GM19452 (cell line): ENCODE measurements at regions not wholly inside any gene's neighbourhood (a gene's known extent, or its start where the extent isn't known, plus 50 kb on each side); places are given as distances from the start of the nearest gene placed in this dataset.

Experiments
- ATAC-seq: cut with Tn5 transposase; IDR thresholded peaks from one replicate; pipeline ENCODE4 v1.9.1; 2021; ENCODE audit not compliant: unreplicated experiment

DNA sequence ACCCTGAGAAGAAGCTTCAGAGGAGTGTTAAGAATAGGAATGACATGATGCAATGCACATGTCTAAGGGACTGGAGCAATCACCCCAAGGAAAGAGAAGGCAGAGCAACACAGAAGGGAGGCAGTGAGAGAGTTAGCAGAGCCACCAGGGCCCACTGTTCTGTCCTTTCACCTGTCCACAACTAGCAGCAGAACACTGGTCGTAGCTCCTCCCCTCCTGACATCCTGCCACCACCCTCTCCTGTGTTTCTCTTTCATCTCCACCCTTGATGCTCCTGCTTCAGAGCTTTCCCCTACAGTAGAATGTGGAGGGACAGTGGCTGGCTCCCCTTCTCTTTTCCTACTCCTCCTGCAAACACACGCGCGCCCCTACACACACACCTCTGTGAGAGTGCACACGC, 483.4 kb upstream of the KIF2A start:
- no peak for ATAC-seq

- ATAC-seq: no peak
Measured at GRCh38 chr5:61823065-61823464, 482.9 kb upstream of the KIF2A start.

DNA sequence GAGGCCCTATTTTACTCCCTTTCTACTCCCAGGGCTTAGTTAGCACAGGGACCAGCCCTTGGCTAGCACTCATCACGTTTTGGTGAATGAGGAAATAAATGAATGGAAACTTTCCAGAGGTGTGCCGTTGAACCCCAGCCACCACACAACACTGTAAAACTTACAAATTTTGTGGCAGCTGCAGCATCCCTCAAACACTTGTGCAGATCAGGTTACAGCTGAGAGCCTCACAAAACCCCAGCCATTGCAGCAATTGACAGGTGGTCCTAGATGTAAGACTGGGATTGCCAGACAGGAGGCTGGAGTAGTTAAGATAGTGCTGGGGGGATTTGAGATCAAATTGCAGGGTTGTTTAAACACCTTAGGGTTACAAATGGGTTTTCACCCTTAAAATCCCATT, 482.2 kb upstream of the KIF2A start:
- ATAC-seq: no peak

- no peak for ATAC-seq
Measured at GRCh38 chr5:61824396-61824795, 481.6 kb upstream of the KIF2A start.

GRCh38 chr5:61827445-61827975, 478.5 kb upstream of the KIF2A start:
- no peak for ATAC-seq

DNA sequence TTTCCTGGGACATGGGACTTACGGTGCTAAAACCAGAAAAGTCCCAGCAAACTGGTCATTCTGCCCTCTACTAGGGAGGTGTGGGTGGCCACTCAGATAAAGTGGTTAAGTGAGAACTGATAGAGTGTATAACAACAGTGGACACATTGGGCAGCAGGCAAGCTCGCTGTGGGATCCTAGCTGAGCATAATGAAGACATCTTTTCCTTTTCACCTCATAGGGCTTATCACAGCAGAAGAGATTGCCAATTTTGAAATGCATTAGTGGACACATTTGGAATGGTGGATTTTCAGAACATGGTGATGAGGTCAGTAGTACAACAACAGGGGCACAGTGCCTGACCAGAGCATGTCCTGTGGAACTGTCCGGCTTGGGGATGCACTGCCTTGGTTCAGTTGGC, 477.1 kb upstream of the KIF2A start:
- no peak for ATAC-seq

DNA sequence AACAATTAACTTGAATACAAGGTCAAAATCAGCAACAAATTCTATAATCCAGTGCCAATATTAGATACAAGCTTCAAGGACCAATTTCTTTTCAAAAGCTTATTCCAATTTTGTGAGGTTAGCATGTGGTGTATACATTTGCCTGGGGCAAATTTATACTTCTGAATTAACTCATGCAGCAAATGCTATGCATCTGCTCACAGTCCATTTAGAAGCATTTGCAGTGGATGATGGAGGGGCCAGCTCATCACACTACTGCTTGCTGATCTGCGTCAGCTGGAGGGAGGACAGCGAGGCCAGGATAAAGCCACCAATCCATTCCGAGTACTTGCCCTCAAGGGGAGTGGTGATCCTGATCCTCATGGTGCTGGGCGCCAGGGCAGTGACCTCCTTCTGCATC, 474.3 kb upstream of the KIF2A start:
- ATAC-seq: no peak

DNA sequence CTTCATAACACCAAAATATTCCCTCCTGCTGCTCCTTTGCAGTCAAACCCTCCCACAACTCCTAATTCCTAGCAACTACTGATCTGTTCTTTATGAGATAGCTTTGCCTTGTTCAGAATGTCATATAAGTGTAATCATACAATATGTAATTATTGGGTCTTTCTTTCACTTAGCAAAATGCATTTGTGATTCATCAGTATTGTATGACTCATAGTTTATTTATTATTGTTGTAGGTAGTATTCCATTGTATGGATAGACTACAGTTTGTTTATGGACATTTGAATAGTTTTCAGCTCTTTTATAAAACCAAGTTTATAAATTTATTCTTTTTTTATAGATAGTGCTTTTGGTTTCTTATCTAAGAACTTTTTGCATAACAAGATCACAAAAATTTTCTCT, 468.2 kb upstream of the KIF2A start:
- no peak for ATAC-seq

DNA sequence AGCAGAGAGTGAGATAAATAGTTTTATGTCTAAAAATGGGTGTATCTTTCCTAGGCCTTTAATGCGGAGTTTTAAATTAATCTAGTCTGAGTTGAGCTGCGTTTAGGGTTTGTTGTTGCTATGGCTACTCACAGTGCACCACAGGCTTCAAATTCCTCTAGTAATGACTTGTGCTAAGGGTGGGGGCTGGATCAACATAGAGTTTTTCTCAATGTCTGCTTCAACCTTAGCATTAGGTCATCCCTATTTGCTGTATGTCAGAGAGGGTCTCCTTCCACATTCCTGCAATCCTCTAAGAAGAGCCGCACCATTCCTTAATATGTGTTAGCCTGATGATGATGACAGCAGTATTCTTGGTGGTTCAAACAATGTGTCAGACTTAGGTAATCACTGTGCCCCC, 465.6 kb upstream of the KIF2A start:
- ATAC-seq: no peak

DNA sequence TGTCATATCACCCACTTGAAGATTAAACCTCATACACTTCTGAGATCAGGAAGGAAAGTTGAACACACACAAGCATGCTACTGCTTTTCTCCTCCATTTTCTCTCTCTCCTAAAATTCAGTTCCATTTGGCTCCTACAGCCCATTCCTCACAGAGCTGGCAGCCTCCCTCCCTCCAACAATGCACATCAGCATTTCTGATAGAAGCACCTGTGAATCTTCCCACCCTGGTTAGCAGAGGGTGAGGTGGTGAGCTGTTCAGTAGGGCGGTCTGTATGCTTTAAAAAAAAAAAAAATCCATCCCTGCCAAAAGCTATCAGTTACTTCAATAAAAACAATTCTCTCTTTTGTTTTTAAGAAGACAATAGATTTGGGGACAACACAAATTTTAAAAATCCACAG, 463.2 kb upstream of the KIF2A start:
- ATAC-seq: no peak

DNA sequence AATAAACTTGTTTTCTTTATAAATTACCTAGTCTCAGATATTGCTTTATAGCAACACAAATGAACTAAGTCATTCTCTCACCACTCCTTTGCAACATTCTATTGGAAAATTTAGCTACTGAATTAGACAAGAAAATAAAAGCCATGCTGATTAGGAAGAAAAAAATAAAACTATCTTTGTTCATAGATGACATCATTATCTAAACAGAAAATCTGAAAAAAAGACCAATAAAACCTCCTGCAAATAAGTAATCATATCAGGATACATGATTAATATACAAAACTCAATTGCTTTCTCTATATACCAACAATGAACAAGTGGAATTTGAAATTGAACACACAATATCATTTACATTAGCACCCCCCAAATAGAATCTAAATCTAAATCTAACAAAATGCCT, 455.3 kb upstream of the KIF2A start:
- no peak for ATAC-seq

- no peak for ATAC-seq
Measured at GRCh38 chr5:61854531-61854930, 451.5 kb upstream of the KIF2A start.

GRCh38 chr5:61860978-61861377, 445.0 kb upstream of the KIF2A start:
- no peak for ATAC-seq

GRCh38 chr5:61866930-61867329, 439.1 kb upstream of the KIF2A start:
- peak; percentile 81 for ATAC-seq

GRCh38 chr5:61869333-61869732, 436.7 kb upstream of the KIF2A start:
- ATAC-seq: no peak

DNA sequence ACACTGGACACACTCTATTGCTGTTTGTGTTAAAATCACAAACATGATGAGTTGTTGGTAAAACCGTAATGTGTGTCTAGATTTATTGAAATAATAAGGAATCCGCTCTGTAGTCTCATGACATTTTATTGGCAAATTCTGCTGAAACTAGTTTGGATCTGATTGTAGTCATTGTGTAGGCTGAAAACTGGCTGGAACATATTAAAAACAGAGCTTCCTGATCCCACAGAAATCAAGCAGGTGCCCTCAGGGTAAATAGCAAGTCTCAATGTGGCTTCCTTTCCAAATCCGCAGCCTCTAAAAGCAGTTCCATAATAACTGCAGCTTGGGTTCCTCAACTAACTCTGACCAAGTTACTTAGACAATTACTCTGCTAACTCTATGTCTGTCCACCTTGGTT, 427.5 kb upstream of the KIF2A start:
- ATAC-seq: no peak

DNA sequence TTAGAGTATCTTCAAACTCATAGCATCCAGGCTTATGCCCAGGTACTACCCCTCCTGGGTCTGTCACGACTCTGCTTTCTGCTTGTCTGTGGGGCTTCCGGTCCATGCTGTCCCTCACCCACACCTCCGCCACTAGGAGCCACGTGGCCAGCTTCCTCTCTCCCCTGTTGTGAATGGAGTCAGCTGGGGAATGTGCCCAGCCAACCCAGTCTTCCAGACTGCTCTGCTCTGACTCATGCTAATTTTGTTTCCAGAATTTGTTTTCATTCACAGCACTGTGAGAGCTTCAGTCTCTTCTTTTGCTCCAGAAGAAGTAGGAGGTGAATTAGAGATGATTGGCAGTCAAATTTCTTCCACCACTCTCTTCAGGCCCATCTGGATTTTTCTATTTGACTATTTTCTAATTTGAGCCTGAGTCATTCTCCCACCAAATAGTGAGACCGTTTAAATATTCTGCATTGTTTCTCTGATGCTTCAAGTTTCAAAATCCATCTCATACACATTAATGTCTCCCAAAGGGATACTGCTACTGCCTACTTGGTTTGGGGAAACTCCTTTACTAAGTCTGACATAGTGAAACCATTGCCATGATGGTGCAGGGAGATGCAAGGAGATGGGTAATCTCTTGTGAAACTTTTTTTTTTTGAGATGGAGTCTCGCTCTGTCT, 424.1 kb upstream of the KIF2A start:
- no peak for ATAC-seq

DNA sequence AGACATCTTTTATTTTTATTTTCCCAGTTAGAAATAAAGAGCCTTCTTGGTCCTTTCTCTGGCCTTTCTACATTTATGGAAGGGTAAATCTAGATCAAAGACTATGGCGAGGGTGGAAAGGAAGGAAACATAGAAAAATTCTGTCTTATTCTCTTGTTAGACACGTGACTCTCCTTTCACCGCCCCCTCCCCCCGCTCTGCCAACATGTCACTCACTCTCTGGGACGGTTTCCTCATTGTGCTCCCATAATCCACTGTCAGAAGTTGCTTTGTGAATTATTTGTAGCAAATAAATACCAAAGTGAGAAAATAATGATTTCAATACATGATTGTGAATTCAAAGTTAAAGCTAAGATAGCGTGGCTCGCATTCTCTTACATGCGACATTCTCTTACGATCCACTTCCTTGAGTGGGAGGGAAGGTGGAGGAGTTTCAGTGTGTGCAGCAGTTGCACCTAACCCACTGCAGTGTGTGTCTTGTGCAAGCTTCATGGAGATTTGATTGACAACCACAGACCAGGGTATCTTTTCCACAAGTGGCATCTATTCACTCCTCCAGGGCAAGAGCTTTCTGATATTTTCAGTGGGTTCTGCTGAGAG, 423.0 kb upstream of the KIF2A start:
- no peak for ATAC-seq

DNA sequence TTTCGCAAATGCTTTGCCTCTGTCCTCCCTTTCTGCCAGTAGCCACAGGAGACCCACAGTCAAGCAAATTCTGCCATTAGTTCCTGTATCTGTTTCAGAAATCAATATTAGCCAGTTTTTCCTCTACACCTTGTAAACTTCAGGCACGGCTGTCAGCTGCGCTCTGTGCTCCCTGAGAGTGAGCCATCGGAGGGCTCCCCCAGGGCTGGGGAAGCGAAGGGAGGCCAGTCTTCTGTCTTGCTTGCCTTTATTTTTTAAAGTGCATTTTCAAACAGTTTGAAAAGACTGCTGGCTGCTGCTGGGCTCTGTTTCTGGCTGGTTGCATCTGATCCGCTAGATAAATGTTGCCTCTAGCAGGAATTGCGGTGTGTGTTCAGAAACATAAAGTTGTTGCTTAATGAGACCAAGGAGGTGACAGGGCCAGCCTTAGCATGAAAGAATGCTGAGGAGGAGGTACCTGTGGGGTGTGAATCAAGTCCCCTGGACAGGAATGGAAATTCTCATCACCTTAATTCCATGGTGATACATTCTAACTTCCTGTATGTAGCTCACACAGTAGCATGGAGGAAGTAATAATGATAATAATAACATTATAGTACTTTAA, 421.7 kb upstream of the KIF2A start:
- no peak for ATAC-seq

GRCh38 chr5:61886214-61886613, 419.8 kb upstream of the KIF2A start:
- ATAC-seq: no peak

DNA sequence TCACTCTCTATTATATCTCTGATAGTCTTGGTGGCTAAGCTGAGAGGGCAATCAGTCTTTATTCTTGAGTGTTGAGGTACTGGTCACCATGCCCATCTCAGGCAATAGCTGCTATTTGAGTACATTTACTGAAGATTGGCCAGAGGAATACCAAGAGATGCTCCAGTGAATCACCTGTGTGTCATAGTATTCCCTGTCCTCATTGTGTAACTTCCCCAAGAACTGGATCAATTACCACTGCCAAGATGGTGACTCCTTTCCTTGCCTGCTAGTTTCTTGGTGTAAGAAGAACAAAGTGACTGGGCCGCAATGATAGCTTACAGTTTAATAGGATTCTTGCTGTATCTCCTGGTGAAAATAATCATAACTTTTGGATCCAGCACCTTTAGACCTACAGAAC, 418.7 kb upstream of the KIF2A start:
- ATAC-seq: no peak

DNA sequence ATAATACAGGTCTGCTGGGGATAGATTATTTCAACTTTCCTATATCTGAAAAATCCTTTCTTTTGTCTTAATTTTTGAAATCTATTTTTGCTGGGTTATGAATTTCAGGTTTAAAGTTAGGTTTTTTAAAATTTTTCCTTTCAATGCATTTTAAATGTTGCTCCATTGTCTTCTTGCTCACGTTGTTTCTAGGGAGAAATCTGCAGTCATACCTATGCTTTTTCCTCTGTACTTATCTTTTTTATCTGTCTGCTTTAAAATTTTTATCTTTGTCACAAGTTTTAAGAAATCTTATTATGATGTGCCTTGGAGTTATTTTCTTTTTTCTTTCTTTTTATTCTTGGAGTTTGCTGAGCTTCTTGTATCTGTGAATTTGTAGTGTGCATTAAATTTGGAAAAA, 412.0 kb upstream of the KIF2A start:
- ATAC-seq: no peak

GRCh38 chr5:61896811-61897210, 409.2 kb upstream of the KIF2A start:
- no peak for ATAC-seq
